ENCODE measurements at regions not wholly inside any gene's neighbourhood (a gene's known extent, or its start where the extent isn't known, plus 50 kb on each side); places are given as distances from the start of the nearest gene placed in this dataset.

DNA sequence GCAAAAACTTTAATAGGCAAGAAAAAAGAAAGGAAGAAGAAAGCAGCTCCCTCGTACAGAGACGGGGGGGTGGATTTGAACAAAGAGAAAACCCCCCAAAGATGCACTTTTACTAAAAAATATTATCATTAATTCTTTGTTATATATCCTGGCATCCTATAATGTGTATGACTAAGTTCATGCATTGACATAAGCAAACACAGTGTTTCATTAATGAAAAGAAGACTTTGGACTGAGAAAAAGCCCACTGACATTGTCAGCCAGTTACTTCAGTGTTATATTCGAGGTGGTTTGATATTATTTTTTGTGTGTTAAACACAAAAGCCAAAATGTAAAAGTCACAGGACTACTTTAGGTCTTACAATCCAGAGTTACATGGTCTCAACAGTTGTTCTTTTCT, 110.1 kb upstream of the DPYD start:
- intact Hi-C loops (cut with DNase I; ENCODE audit: low total_unique reads): no loop called here
- Histone ChIP-seq H3K4me3 (no peak overlapping the region), H3K36me3 (ENCODE audit: low read depth, missing control alignments) (no peaks in the 10 kb centered on the region), H3K9me3 (no peaks in the 10 kb centered on the region), H3K4me1 (no peaks in the 10 kb centered on the region), H3K27ac (no peak overlapping the region), H3K27me3 (no peaks in the 10 kb centered on the region)
- WGBS, 2 donors: 80 to 82% methylated on average over 3 of the region's 3 CpGs
- no peak for TF ChIP-seq POLR2A (IDR thresholded peaks at IDR 0.05)
- TF ChIP-seq, protein P1, sequence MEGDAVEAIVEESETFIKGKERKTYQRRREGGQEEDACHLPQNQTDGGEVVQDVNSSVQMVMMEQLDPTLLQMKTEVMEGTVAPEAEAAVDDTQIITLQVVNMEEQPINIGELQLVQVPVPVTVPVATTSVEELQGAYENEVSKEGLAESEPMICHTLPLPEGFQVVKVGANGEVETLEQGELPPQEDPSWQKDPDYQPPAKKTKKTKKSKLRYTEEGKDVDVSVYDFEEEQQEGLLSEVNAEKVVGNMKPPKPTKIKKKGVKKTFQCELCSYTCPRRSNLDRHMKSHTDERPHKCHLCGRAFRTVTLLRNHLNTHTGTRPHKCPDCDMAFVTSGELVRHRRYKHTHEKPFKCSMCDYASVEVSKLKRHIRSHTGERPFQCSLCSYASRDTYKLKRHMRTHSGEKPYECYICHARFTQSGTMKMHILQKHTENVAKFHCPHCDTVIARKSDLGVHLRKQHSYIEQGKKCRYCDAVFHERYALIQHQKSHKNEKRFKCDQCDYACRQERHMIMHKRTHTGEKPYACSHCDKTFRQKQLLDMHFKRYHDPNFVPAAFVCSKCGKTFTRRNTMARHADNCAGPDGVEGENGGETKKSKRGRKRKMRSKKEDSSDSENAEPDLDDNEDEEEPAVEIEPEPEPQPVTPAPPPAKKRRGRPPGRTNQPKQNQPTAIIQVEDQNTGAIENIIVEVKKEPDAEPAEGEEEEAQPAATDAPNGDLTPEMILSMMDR (IDR thresholded peaks at IDR 0.05): no peak
- no peak for DNase-seq

DNA sequence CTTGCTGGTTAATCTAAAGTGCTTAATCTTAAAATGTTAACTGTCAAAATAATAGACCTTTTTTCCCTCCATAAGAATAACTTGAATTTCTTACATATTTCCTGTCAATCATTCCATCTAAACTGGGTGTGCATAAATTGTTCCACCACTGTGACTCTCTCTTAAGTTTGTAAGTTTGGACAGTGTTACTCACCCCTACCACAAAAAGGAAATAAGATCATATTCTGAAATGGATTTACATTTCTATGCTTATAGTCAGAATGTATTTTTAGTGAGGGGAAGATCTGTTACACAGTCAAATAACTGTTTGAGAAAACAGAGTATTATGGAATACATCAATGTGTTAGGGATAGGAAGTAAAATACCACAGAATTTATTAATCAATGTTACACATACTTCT, 109.6 kb upstream of the DPYD start:
- Histone ChIP-seq H3K4me3 (no peak overlapping the region), H3K36me3 (ENCODE audit: low read depth, missing control alignments) (no peaks in the 10 kb centered on the region), H3K9me3 (no peaks in the 10 kb centered on the region), H3K4me1 (no peaks in the 10 kb centered on the region), H3K27me3 (no peaks in the 10 kb centered on the region), H3K27ac (no peak overlapping the region)
- TF ChIP-seq, protein P1 (IDR thresholded peaks at IDR 0.05): no peak
- no peak for TF ChIP-seq POLR2A (IDR thresholded peaks at IDR 0.05)
- intact Hi-C loops (cut with DNase I; ENCODE audit: low total_unique reads): no loop called here
- DNase-seq: no peak

DNA sequence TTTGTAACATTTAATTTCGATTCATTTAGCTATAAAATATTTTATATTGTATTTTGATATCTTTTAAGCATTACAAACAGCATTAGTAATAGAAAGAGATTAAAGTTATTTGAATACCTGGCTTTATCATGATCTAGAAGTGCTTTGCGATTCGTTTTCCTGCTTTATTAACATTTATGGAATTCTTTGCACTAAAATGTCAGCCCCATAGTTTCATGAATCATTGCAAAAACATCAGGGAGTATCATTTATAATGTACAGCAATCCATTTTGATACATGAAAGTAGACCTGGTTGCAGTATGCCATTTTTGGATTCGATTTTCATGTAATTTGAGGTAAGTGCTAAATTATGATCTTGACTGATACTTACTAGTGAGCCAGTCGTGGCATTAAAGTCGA, 108.0 kb upstream of the DPYD start:
- intact Hi-C loops (cut with DNase I; ENCODE audit: low total_unique reads): no loop called here
- 91% methylated on average over 6 of the region's 6 CpGs for WGBS, 2 donors
- Histone ChIP-seq H3K4me3 (no peak overlapping the region), H3K27ac (no peak overlapping the region), H3K4me1 (no peaks in the 10 kb centered on the region), H3K36me3 (ENCODE audit: low read depth, missing control alignments) (no peaks in the 10 kb centered on the region), H3K27me3 (no peaks in the 10 kb centered on the region), H3K9me3 (no peaks in the 10 kb centered on the region)
- no peak for TF ChIP-seq POLR2A (IDR thresholded peaks at IDR 0.05)
- TF ChIP-seq, protein P1 (IDR thresholded peaks at IDR 0.05): no peak
- DNase-seq: no peak

DNA sequence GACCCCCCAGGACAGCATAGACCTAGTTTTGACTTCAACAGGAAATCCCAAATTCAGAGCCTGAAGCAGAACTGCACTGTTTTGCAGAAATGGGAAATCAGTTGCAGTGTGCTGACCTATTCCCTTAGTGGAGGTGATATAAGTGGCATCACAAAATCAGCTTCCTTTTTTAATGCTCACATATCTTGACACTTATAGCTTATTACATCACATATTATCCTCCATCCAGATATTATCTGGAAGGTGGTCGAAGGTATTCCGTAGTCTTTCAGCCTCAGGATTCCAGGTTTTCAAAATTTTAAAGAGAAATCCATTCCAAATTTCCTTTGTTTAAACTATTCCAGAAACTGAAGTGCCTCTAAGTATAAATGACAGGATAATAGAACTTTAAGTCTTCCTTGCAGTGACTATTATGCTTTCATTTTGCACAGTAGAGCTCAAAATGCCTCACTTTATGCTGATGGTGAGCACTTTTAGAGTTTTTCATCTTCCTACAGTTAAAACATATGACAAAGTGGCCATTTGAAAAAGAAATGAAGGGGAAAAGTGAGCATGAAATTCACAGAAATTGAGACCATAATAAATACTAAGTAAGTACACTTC, 106.4 kb upstream of the DPYD start:
- Histone ChIP-seq H3K27ac (no peak overlapping the region), H3K4me3 (no peak overlapping the region), H3K27me3 (no peaks in the 10 kb centered on the region), H3K9me3 (no peaks in the 10 kb centered on the region), H3K4me1 (no peaks in the 10 kb centered on the region), H3K36me3 (ENCODE audit: low read depth, missing control alignments) (no peaks in the 10 kb centered on the region)
- TF ChIP-seq, protein P1 (IDR thresholded peaks at IDR 0.05): no peak
- no peak for TF ChIP-seq POLR2A (IDR thresholded peaks at IDR 0.05)
- no peak for DNase-seq
- WGBS, 2 donors: 95 to 98% methylated on average over 2 of the region's 2 CpGs
- intact Hi-C loops (cut with DNase I; ENCODE audit: low total_unique reads): no loop called here

DNA sequence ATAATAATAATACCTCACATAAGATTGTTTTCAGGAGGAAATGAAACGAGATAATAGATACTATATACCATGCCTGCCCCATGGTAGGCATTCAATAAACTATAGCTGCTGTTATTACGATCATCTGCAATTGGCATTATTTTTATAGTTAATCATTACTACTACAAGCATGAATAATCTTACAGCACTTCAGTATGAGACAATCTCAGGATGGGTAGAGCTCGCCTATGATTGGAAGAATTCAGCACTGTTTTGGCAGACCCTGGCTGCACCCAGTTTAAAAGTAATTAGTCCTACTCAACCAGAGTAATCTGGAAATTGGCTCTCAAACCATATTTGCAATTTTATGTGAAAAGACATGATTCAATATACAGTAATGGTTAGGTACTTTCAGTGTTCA, 105.0 kb upstream of the DPYD start:
- H3K27me3 ChIP-seq: no peaks in the 10 kb centered on the region
- no peak for TF ChIP-seq POLR2A (IDR thresholded peaks at IDR 0.05)
- DNase-seq: no peak
- H3K4me3 ChIP-seq: no peak overlapping the region
- WGBS, 2 donors: 88 to 90% methylated on average over 3 of the region's 3 CpGs
- H3K9me3 ChIP-seq: no peaks in the 10 kb centered on the region
- intact Hi-C loops (cut with DNase I; ENCODE audit: low total_unique reads): no loop called here
- no peaks in the 10 kb centered on the region for H3K36me3 ChIP-seq (ENCODE audit: low read depth, missing control alignments)
- no peak overlapping the region for H3K27ac ChIP-seq
- H3K4me1 ChIP-seq: no peaks in the 10 kb centered on the region
